ENCODE measurements at regions not wholly inside any gene's neighbourhood (a gene's known extent, or its start where the extent isn't known, plus 50 kb on each side); places are given as distances from the start of the nearest gene placed in this dataset.

- no peak for TF ChIP-seq CTCF (conservative IDR thresholded peaks at IDR 0.05; ENCODE audit: low read length)
- no peak for TF ChIP-seq EZH2phosphoT487 (IDR thresholded peaks at IDR 0.05; ENCODE audit: borderline replicate concordance, low read depth, low read length)
Measured at GRCh38 chr11:131063638-131064037, 147.4 kb upstream of the SNX19 start.
